H9 (cell line): ENCODE measurements at regions not wholly inside any gene's neighbourhood (a gene's known extent, or its start where the extent isn't known, plus 50 kb on each side); places are given as distances from the start of the nearest gene placed in this dataset.

Experiments
- DNase-seq: peaks from one replicate; pipeline ENCODE4 v3.0.0-alpha.2; 2017
- H2AFZ ChIP-seq: one replicate; pipeline ENCODE4 v1.6.1; 2013; ENCODE audit warnings: mild to moderate bottlenecking, low read length, control low read depth, moderate library complexity
- H2AK5ac ChIP-seq: 2 replicates; pipeline ENCODE4 v1.6.1; 2013; ENCODE audit warnings: low read length, control low read depth, mixed read lengths; ENCODE audit not compliant: insufficient read length
- H2BK120ac ChIP-seq: one replicate; pipeline ENCODE4 v1.6.1; 2013; ENCODE audit warnings: low read depth, mild to moderate bottlenecking, low read length, control low read depth, inconsistent platforms; ENCODE audit not compliant: poor library complexity, severe bottlenecking
- H2BK12ac ChIP-seq: 2 replicates; pipeline ENCODE4 v1.6.1; 2013; ENCODE audit warnings: low read length, control low read depth, mixed read lengths, low read depth; ENCODE audit not compliant: insufficient read length
- H2BK15ac ChIP-seq: 2 replicates; pipeline ENCODE4 v1.6.1; 2013; ENCODE audit warnings: low read depth, low read length, control low read depth
- H2BK20ac ChIP-seq: one replicate; pipeline ENCODE4 v1.6.1; 2013; ENCODE audit warnings: low read depth, mild to moderate bottlenecking, low read length, control low read depth, inconsistent platforms; ENCODE audit not compliant: poor library complexity, severe bottlenecking
- H2BK5ac ChIP-seq: 2 replicates; pipeline ENCODE4 v1.6.1; 2013; ENCODE audit warnings: low read length, control low read depth, mixed read lengths; ENCODE audit not compliant: insufficient read length
- H3K14ac ChIP-seq: 2 replicates; pipeline ENCODE4 v1.6.1; 2013; ENCODE audit warnings: low read length, control low read depth; ENCODE audit not compliant: insufficient read depth
- H3K18ac ChIP-seq: 2 replicates; pipeline ENCODE4 v1.6.1; 2013; ENCODE audit warnings: low read depth, mild to moderate bottlenecking, mixed read lengths, low read length, control low read depth; ENCODE audit not compliant: insufficient read length
- H3K23ac ChIP-seq: 2 replicates; pipeline ENCODE4 v1.6.1; 2013; ENCODE audit warnings: low read length, control low read depth, mixed read lengths, low read depth; ENCODE audit not compliant: insufficient read length
- H3K23me2 ChIP-seq: 2 replicates; pipeline ENCODE4 v1.6.1; 2013; ENCODE audit warnings: low read depth, mild to moderate bottlenecking, mixed read lengths, low read length, control low read depth; ENCODE audit not compliant: insufficient read length, poor library complexity, severe bottlenecking
- H3K27ac ChIP-seq: 2 replicates; pipeline ENCODE4 v1.5.1; 2013; ENCODE audit warnings: low read length, control low read depth, mixed read lengths, low read depth; ENCODE audit not compliant: insufficient read length
- H3K27me3 ChIP-seq: 2 replicates; pipeline ENCODE4 v1.6.1; 2013; ENCODE audit warnings: low read length, control low read depth, inconsistent platforms; ENCODE audit not compliant: insufficient read depth
- H3K4ac ChIP-seq: 2 replicates; pipeline ENCODE4 v1.6.1; 2013; ENCODE audit warnings: low read depth, mild to moderate bottlenecking, control low read depth, inconsistent platforms, low read length, moderate library complexity
- H3K4me1 ChIP-seq: 2 replicates; pipeline ENCODE4 v1.6.1; 2013; ENCODE audit warnings: low read length, control low read depth, inconsistent platforms; ENCODE audit not compliant: insufficient read depth
- H3K4me2 ChIP-seq: 2 replicates; pipeline ENCODE4 v1.6.1; 2013; ENCODE audit warnings: low read length, control low read depth, mixed read lengths; ENCODE audit not compliant: insufficient read length, insufficient read depth
- H3K56ac ChIP-seq: 2 replicates; pipeline ENCODE4 v1.6.1; 2013; ENCODE audit warnings: low read depth, mild to moderate bottlenecking, mixed read lengths, low read length, control low read depth; ENCODE audit not compliant: insufficient read length
- H3K79me1 ChIP-seq: 2 replicates; pipeline ENCODE4 v1.6.1; 2013; ENCODE audit warnings: low read depth, mild to moderate bottlenecking, moderate library complexity, low read length, control low read depth, inconsistent platforms; ENCODE audit not compliant: insufficient read depth, poor library complexity, severe bottlenecking
- H3K79me2 ChIP-seq: 2 replicates; pipeline ENCODE4 v1.6.1; 2013; ENCODE audit warnings: low read length, control low read depth, inconsistent platforms; ENCODE audit not compliant: insufficient read depth
- H3K9ac ChIP-seq: 2 replicates; pipeline ENCODE4 v1.6.1; 2013; ENCODE audit warnings: low read length, control low read depth, mixed read lengths; ENCODE audit not compliant: insufficient read length; ENCODE audit errors: extremely low read depth
- H3K9me3 ChIP-seq: one replicate; pipeline ENCODE4 v1.6.1; 2013; ENCODE audit warnings: low read depth, low read length, inconsistent platforms; ENCODE audit not compliant: control insufficient read depth
- H3T11ph ChIP-seq: one replicate; pipeline ENCODE4 v1.6.1; 2013; ENCODE audit warnings: mild to moderate bottlenecking, low read length, control low read depth, inconsistent platforms
- H4K20me1 ChIP-seq: one replicate; pipeline ENCODE4 v1.6.1; 2013; ENCODE audit not compliant: control insufficient read depth, insufficient read length, insufficient read depth
- H4K5ac ChIP-seq: 2 replicates; pipeline ENCODE4 v1.6.1; 2013; ENCODE audit warnings: low read depth, mild to moderate bottlenecking, mixed read lengths, low read length, control low read depth; ENCODE audit not compliant: insufficient read length
- H4K8ac ChIP-seq: replicated peaks from 2 replicates; pipeline ENCODE4 v1.6.1; 2013; ENCODE audit warnings: low read length, control low read depth, mixed read lengths, low read depth; ENCODE audit not compliant: insufficient read length
- H4K91ac ChIP-seq: 2 replicates; pipeline ENCODE4 v1.6.1; 2013; ENCODE audit warnings: low read depth, mild to moderate bottlenecking, moderate library complexity, mixed read lengths, low read length, control low read depth; ENCODE audit not compliant: insufficient read length
- H3K27ac Mint-ChIP-seq, 3 experiments: 2 replicates in 2 of 3; 3 replicates in 1 of 3; pipeline ENCODE4 v1.8.0; 2020 to 2021; ENCODE audit warnings: mixed read lengths in 3 of 3, mild to moderate bottlenecking in 1 of 3, moderate library complexity in 1 of 3
- H3K27me3 Mint-ChIP-seq: 2 replicates; pipeline ENCODE4 v1.8.0; 2021; ENCODE audit warnings: low read depth, mild to moderate bottlenecking, moderate library complexity, mixed read lengths
- H3K36me3 Mint-ChIP-seq, 3 experiments: 2 replicates in 2 of 3; 3 replicates in 1 of 3; pipeline ENCODE4 v1.8.0; 2020 to 2021; ENCODE audit warnings: low read depth in 3 of 3, mixed read lengths in 3 of 3; ENCODE audit not compliant: insufficient read depth in 1 of 3
- H3K4me1 Mint-ChIP-seq, 2 experiments: 2 replicates each; pipeline ENCODE4 v1.8.0; 2020; ENCODE audit warnings: mixed read lengths in 2 of 2
- H3K4me3 Mint-ChIP-seq, 2 experiments: 2 replicates in 1 of 2; 3 replicates in 1 of 2; pipeline ENCODE4 v1.8.0; 2020 to 2021; ENCODE audit warnings: mild to moderate bottlenecking in 2 of 2, mixed read lengths in 2 of 2, moderate library complexity in 1 of 2
- H3K9me3 Mint-ChIP-seq, 2 experiments: 2 replicates in 1 of 2; 3 replicates in 1 of 2; pipeline ENCODE4 v1.8.0; 2020; ENCODE audit warnings: mild to moderate bottlenecking in 2 of 2, mixed read lengths in 2 of 2, moderate library complexity in 1 of 2
- CTCF ChIP-seq: fragments of 200-600 bp; sonication (generic); conservative IDR thresholded peaks from 3 replicates; pipeline ENCODE4 v1.8.0; 2021; ENCODE audit warnings: antibody characterized with exemption, mild to moderate bottlenecking
- WGBS: extraction: QIAGEN DNeasy Blood & Tissue Kit; methylation state at CpG from one replicate; pipeline ENCODE4 v1.1.7; 2013; ENCODE audit warnings: missing lambda C conversion rate, low lambda C conversion rate, mixed read lengths; ENCODE audit not compliant: insufficient read length; ENCODE audit errors: extremely low coverage; 5-methylcytosine and 5-hydroxymethylcytosine counted together

GRCh38 chr5:17373406-17373805, 124.6 kb upstream of the TAF11L2 start:
- Histone ChIP-seq H2BK5ac (no peak overlapping the region), H3T11ph (no peak overlapping the region), H3K27me3 (no peaks in the 10 kb centered on the region), H3K23me2 (no peaks in the 10 kb centered on the region), H4K91ac (no peak overlapping the region), H3K18ac (no peak overlapping the region), H4K20me1 (no peaks in the 10 kb centered on the region), H2AK5ac (no peak overlapping the region), H3K23ac (no peak overlapping the region), H3K9me3 (no peaks in the 10 kb centered on the region), H4K5ac (no peak overlapping the region), H2BK15ac (no peak overlapping the region), H4K8ac (no peak overlapping the region), H3K4me1 (peaks cover 9% of the 10 kb centered on the region; the same call in 1 of the 2 replicates), H3K4me2 (no peak overlapping the region), H3K14ac (no peak overlapping the region), H3K79me1 (no peaks in the 10 kb centered on the region), H2BK12ac (no peak overlapping the region), H2BK120ac (no peak overlapping the region), H2BK20ac (no peak overlapping the region), H3K9ac (no peak overlapping the region), H3K4ac (no peak overlapping the region), H3K79me2 (no peaks in the 10 kb centered on the region), H3K27ac (no peak overlapping the region), H2AFZ (no peak overlapping the region), H3K56ac (no peak overlapping the region)
- Mint-ChIP-seq H3K9me3 (peaks cover 0 to 3% of the 10 kb centered on the region in 2 experiments; a peak in 2 of 5 replicates), H3K4me1 (peaks cover 24% of the 10 kb centered on the region in 2 experiments), H3K27ac (peak overlapping the region in 2 of 3 experiments; percentile 6 to 49; a peak in 3 of 7 replicates), H3K36me3 (peaks cover 0 to 4% (median 2%) of the 10 kb centered on the region in 3 experiments; a peak in 4 of 7 replicates), H3K4me3 (peak overlapping the region in 1 of 2 experiments; percentile 1; a peak in 1 of 5 replicates), H3K27me3 (no peaks in the 10 kb centered on the region)
- no peak for DNase-seq
- WGBS: no CpG with 5 or more reads among the region's 5 CpGs
- no peak for TF ChIP-seq CTCF
